ENCODE measurements at regions not wholly inside any gene's neighbourhood (a gene's known extent, or its start where the extent isn't known, plus 50 kb on each side); places are given as distances from the start of the nearest gene placed in this dataset.

DNA sequence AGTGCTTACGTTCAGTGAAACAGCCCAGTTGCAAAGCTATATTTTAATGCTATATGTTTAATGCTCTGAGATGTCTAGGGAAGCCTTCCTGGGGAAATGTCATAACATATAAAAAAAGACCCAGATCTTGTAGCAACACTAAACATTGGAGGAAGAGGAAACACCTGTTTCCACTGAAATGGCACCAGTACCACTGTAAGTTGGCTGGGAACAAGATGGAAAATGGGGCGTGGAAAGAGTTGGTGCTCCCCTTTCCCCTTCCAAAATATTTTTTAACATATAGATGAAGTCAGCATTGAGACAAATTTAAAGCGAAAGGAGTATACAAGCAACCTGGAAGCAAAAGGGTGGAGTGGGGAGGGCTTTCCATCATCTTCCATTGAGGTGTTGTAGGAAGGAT lies 289.9 kb upstream of the COL8A1 start:
- intact Hi-C loops (cut with DNase I): no loop called here
- no peaks in the 10 kb centered on the region for H3K9me3 ChIP-seq (ENCODE audit: control insufficient read depth, low read length)
- H3K4me3 ChIP-seq (ENCODE audit: low read length in 2 of 2): no peak overlapping the region
- DNase-seq: no peak
- H3K36me3 ChIP-seq (ENCODE audit: control insufficient read depth in 1 of 2, insufficient read depth in 2 of 2, low read length in 1 of 2): no peaks in the 10 kb centered on the region
- 92 to 94% methylated on average over 3 of the region's 3 CpGs for WGBS, 2 donors
- ATAC-seq (ENCODE audit: low FRiP score): no peak
- no peaks in the 10 kb centered on the region for H3K27me3 ChIP-seq (ENCODE audit: control insufficient read depth in 1 of 2, insufficient read depth in 2 of 2, low read length in 1 of 2)
- H3K27ac ChIP-seq (ENCODE audit: low read depth in 1 of 2, low read length in 2 of 2): no peak overlapping the region
- peaks cover 0 to 6% of the 10 kb centered on the region in 2 donors for H3K4me1 ChIP-seq (ENCODE audit: control insufficient read depth in 1 of 2, insufficient read depth in 2 of 2, low read length in 2 of 2)

DNA sequence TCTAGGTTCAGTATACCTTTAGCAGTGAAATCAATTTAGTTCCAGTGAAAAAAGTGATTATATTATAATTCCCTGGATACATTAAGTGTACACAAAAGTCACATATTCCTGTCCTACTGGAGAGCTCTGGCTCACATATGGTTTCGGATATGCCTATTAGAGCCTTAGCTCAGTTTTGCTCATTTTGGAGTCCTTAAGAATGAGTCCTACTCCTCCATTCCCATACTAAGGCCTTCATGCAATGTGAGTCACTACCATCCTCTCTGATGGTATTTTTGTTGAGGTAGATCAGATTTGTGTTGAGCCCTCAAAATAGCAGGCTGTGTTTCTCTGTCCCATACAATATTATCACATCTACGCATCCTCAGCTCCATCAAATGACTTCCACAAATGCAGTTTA lies 294.2 kb upstream of the COL8A1 start:
- Histone ChIP-seq H3K27me3 (ENCODE audit: control insufficient read depth in 1 of 2, insufficient read depth in 2 of 2, low read length in 1 of 2) (no peaks in the 10 kb centered on the region), H3K36me3 (ENCODE audit: control insufficient read depth in 1 of 2, insufficient read depth in 2 of 2, low read length in 1 of 2) (no peaks in the 10 kb centered on the region), H3K9me3 (ENCODE audit: control insufficient read depth, low read length) (no peaks in the 10 kb centered on the region), H3K4me3 (ENCODE audit: low read length in 2 of 2) (no peak overlapping the region), H3K4me1 (ENCODE audit: control insufficient read depth in 1 of 2, insufficient read depth in 2 of 2, low read length in 2 of 2) (no peaks in the 10 kb centered on the region), H3K27ac (ENCODE audit: low read depth in 1 of 2, low read length in 2 of 2) (no peak overlapping the region)
- no peak for DNase-seq
- ATAC-seq (ENCODE audit: low FRiP score): no peak
- 97 to 100% methylated on average over 2 of the region's 2 CpGs for WGBS, 2 donors
- intact Hi-C loops (cut with DNase I): no loop called here

DNA sequence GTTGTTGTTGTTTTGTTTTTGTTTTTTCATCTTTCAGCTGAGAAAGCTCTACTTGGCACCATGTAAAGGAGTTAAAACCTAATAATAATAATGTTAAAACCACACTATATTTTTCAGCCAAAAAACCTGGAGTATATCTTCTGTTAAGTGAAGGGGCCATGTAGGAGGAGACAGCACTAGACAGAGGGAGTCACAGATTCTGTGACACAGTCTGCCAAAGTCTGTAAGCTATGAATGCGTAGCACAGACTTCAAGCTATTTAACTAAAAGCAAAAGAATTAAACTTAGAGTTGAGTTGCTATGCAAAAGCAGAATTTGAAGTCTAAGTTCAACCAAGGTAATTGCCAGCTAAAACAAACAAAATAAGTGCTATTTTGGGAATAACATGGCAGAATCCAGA lies 296.0 kb upstream of the COL8A1 start:
- no peaks in the 10 kb centered on the region for H3K36me3 ChIP-seq (ENCODE audit: control insufficient read depth in 1 of 2, insufficient read depth in 2 of 2, low read length in 1 of 2)
- no peak for ATAC-seq (ENCODE audit: low FRiP score)
- H3K9me3 ChIP-seq (ENCODE audit: control insufficient read depth, low read length): no peaks in the 10 kb centered on the region
- WGBS, 2 donors: 7 to 8% methylated on average over 1 of the region's 1 CpG
- H3K4me3 ChIP-seq (ENCODE audit: low read length in 2 of 2): no peak overlapping the region
- H3K4me1 ChIP-seq (ENCODE audit: control insufficient read depth in 1 of 2, insufficient read depth in 2 of 2, low read length in 2 of 2): peaks cover 0 to 2% of the 10 kb centered on the region in 2 donors
- H3K27me3 ChIP-seq (ENCODE audit: control insufficient read depth in 1 of 2, insufficient read depth in 2 of 2, low read length in 1 of 2): no peaks in the 10 kb centered on the region
- H3K27ac ChIP-seq (ENCODE audit: low read depth in 1 of 2, low read length in 2 of 2): no peak overlapping the region
- no peak for DNase-seq
- intact Hi-C loops (cut with DNase I): no loop called here

DNA sequence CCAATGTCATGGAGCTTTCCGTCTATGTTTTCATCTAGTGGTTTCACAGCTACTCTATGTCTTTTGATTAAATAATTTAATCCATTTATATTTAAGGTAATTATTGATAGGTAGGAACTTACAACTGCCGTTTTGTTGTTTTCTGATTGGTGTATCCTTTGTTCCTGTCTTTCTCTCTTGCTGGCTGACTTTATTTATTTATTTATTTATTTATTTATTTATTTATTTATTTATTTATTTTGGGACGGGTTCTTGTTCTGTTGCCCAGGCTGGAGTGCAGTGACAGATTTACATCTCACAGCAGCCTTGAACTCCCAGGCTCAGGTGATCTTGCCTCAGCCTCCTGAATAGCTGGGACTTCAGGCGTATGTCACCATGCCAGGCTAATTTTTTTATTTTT lies 299.2 kb upstream of the COL8A1 start:
- peaks cover 0 to 6% of the 10 kb centered on the region in 2 donors for H3K4me1 ChIP-seq (ENCODE audit: control insufficient read depth in 1 of 2, insufficient read depth in 2 of 2, low read length in 2 of 2)
- intact Hi-C loops (cut with DNase I): no loop called here
- no peak for DNase-seq
- ATAC-seq (ENCODE audit: low FRiP score): no peak
- 80 to 93% methylated on average over 4 of the region's 4 CpGs for WGBS, 2 donors
- H3K4me3 ChIP-seq (ENCODE audit: low read length in 2 of 2): no peak overlapping the region
- no peaks in the 10 kb centered on the region for H3K9me3 ChIP-seq (ENCODE audit: control insufficient read depth, low read length)
- no peaks in the 10 kb centered on the region for H3K36me3 ChIP-seq (ENCODE audit: control insufficient read depth in 1 of 2, insufficient read depth in 2 of 2, low read length in 1 of 2)
- no peaks in the 10 kb centered on the region for H3K27me3 ChIP-seq (ENCODE audit: control insufficient read depth in 1 of 2, insufficient read depth in 2 of 2, low read length in 1 of 2)
- no peak overlapping the region for H3K27ac ChIP-seq (ENCODE audit: low read depth in 1 of 2, low read length in 2 of 2)

DNA sequence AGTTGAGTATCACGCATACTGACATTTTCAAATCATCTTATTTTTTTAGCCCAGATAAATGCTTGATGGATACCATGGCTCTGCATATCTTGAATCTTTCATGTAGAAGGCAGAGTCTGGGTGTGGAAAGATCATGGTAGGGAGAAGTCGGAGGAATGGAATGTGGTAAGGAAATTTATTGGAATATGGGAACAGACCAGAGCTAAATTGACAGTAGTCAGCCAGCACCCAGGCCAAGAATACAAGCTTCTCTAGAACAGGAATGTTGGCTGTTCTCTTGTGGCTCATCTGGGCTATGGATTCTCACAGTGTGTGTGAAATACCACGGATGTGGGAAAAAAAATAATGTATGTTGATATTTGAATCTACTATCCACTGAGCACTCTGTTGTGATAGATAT lies 305.7 kb upstream of the COL8A1 start:
- Histone ChIP-seq H3K4me3 (ENCODE audit: low read length in 2 of 2) (no peak overlapping the region), H3K4me1 (ENCODE audit: control insufficient read depth in 1 of 2, insufficient read depth in 2 of 2, low read length in 2 of 2) (peaks cover 3 to 6% of the 10 kb centered on the region in 2 donors), H3K27me3 (ENCODE audit: control insufficient read depth in 1 of 2, insufficient read depth in 2 of 2, low read length in 1 of 2) (no peaks in the 10 kb centered on the region), H3K9me3 (ENCODE audit: control insufficient read depth, low read length) (no peaks in the 10 kb centered on the region), H3K27ac (ENCODE audit: low read depth in 1 of 2, low read length in 2 of 2) (no peak overlapping the region), H3K36me3 (ENCODE audit: control insufficient read depth in 1 of 2, insufficient read depth in 2 of 2, low read length in 1 of 2) (no peaks in the 10 kb centered on the region)
- no peak for ATAC-seq (ENCODE audit: low FRiP score)
- WGBS, 2 donors: 70 to 71% methylated on average over 3 of the region's 3 CpGs
- intact Hi-C loops (cut with DNase I): no loop called here
- no peak for DNase-seq

DNA sequence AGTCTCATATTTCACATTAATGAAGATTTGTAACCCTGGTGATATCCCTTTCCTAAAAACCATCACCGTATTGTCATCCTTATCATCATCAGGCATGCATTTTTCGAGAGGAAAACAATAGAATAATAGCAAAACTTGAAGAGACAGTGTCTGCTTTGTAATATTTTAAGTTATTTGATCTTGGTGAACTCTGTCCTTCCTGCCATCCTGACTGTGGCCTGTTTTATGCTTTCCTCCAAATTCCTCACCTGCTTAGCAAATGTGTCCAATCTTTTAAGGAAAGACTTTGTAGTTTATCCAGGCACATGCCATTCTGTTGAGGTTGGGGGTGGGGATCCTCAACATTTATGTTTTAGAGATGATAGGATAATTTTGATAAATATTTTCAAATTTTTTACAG lies 306.1 kb upstream of the COL8A1 start:
- WGBS, 2 donors: 98% methylated on average over 2 of the region's 2 CpGs
- no peaks in the 10 kb centered on the region for H3K36me3 ChIP-seq (ENCODE audit: control insufficient read depth in 1 of 2, insufficient read depth in 2 of 2, low read length in 1 of 2)
- intact Hi-C loops (cut with DNase I): no loop called here
- peaks cover 3 to 6% of the 10 kb centered on the region in 2 donors for H3K4me1 ChIP-seq (ENCODE audit: control insufficient read depth in 1 of 2, insufficient read depth in 2 of 2, low read length in 2 of 2)
- no peaks in the 10 kb centered on the region for H3K9me3 ChIP-seq (ENCODE audit: control insufficient read depth, low read length)
- ATAC-seq (ENCODE audit: low FRiP score) (no peak), DNase-seq (no peak)
- no peaks in the 10 kb centered on the region for H3K27me3 ChIP-seq (ENCODE audit: control insufficient read depth in 1 of 2, insufficient read depth in 2 of 2, low read length in 1 of 2)
- no peak overlapping the region for H3K4me3 ChIP-seq (ENCODE audit: low read length in 2 of 2)
- H3K27ac ChIP-seq (ENCODE audit: low read depth in 1 of 2, low read length in 2 of 2): no peak overlapping the region

DNA sequence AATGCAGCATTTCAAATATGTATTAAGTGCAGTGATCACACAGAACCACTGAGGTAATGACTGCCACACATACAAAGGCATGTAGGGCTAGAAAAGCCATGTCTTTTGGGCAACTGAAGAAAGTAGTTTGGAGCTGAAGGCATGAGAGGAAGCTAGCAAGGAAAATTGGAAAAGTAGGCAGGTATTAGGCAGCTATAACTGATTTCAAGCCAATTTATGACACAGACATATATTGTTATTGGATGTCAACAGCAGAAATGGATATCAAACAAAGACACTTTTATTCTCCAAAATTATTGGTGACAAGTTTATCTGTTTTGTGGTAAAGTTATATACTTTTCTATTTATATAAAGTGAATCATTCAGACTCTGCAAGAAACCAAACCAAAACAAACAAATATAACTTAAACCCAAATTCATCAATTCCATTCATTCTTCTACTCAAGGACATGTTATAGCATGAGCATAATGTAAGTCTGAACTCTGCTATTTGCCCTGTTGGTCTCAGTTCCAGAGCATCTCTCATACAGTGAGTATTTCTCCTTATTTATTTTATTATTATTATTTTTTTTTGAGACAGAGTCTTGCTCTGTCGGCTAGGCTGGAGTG lies 307.4 kb upstream of the COL8A1 start:
- Histone ChIP-seq H3K27ac (ENCODE audit: low read depth in 1 of 2, low read length in 2 of 2) (no peak overlapping the region), H3K9me3 (ENCODE audit: control insufficient read depth, low read length) (no peaks in the 10 kb centered on the region), H3K4me3 (ENCODE audit: low read length in 2 of 2) (no peak overlapping the region), H3K4me1 (ENCODE audit: control insufficient read depth in 1 of 2, insufficient read depth in 2 of 2, low read length in 2 of 2) (peaks cover 2 to 3% of the 10 kb centered on the region in 2 donors), H3K36me3 (ENCODE audit: control insufficient read depth in 1 of 2, insufficient read depth in 2 of 2, low read length in 1 of 2) (no peaks in the 10 kb centered on the region), H3K27me3 (ENCODE audit: control insufficient read depth in 1 of 2, insufficient read depth in 2 of 2, low read length in 1 of 2) (no peaks in the 10 kb centered on the region)
- intact Hi-C loops (cut with DNase I): no loop called here
- WGBS, 2 donors: 67 to 88% methylated on average over 1 of the region's 1 CpG
- ATAC-seq (ENCODE audit: low FRiP score): no peak
- no peak for DNase-seq

DNA sequence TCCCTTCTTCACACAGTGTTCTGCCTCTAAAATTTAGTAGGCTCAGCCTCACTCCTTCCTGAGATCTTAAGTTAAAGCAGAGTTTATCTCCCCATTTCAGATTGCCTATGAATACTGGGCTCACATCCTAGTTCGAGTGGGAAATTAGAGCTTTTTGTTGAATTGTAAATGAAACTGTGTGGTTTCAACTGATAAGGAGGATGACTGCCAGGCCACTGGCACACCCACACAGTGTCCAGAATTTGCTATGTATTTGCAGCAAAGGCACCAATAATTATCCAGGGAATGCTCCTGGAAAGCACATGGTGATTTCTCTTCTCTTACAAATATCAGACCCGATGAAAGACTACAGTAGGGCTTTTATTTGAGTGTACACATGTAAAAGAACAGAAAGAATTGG lies 308.1 kb upstream of the COL8A1 start:
- intact Hi-C loops (cut with DNase I): no loop called here
- ATAC-seq (ENCODE audit: low FRiP score) (no peak), DNase-seq (no peak)
- WGBS, 2 donors: 3 to 6% methylated on average over 2 of the region's 2 CpGs
- Histone ChIP-seq H3K4me3 (ENCODE audit: low read length in 2 of 2) (no peak overlapping the region), H3K36me3 (ENCODE audit: control insufficient read depth in 1 of 2, insufficient read depth in 2 of 2, low read length in 1 of 2) (no peaks in the 10 kb centered on the region), H3K27ac (ENCODE audit: low read depth in 1 of 2, low read length in 2 of 2) (no peak overlapping the region), H3K4me1 (ENCODE audit: control insufficient read depth in 1 of 2, insufficient read depth in 2 of 2, low read length in 2 of 2) (peaks cover 2 to 3% of the 10 kb centered on the region in 2 donors), H3K27me3 (ENCODE audit: control insufficient read depth in 1 of 2, insufficient read depth in 2 of 2, low read length in 1 of 2) (no peaks in the 10 kb centered on the region), H3K9me3 (ENCODE audit: control insufficient read depth, low read length) (no peaks in the 10 kb centered on the region)

DNA sequence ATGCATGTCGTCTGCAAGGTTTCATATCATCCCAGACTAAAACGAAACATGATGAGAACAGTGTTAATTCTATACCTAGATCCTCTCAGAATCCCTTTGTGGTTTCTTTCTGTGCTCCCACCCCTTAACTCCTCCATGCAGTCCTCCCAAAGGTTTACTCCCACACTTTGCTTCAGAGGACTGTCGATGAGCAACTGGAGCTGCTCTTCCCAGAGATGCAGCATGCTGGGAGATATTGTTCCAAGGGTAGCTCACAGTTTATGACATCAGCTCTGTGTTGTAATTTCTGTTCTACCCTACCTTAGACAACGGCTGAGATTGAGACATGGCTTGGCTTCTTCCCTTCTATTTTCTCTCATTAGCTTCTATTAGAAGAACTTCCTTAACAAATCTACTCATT lies 313.0 kb upstream of the COL8A1 start:
- intact Hi-C loops (cut with DNase I): no loop called here
- no peak for DNase-seq
- no peak overlapping the region for H3K4me3 ChIP-seq (ENCODE audit: low read length in 2 of 2)
- no peaks in the 10 kb centered on the region for H3K27me3 ChIP-seq (ENCODE audit: control insufficient read depth in 1 of 2, insufficient read depth in 2 of 2, low read length in 1 of 2)
- H3K27ac ChIP-seq (ENCODE audit: low read depth in 1 of 2, low read length in 2 of 2): no peak overlapping the region
- peaks cover 2 to 3% of the 10 kb centered on the region in 2 donors for H3K4me1 ChIP-seq (ENCODE audit: control insufficient read depth in 1 of 2, insufficient read depth in 2 of 2, low read length in 2 of 2)
- no peaks in the 10 kb centered on the region for H3K9me3 ChIP-seq (ENCODE audit: control insufficient read depth, low read length)
- no peak for ATAC-seq (ENCODE audit: low FRiP score)
- no peaks in the 10 kb centered on the region for H3K36me3 ChIP-seq (ENCODE audit: control insufficient read depth in 1 of 2, insufficient read depth in 2 of 2, low read length in 1 of 2)
- WGBS, 2 donors: 84 to 86% methylated on average over 4 of the region's 4 CpGs
